Activated T-cell treated with anti-CD3 and anti-CD28 coated beads for 24 hours (primary cell): ENCODE measurements at regions not wholly inside any gene's neighbourhood (a gene's known extent, or its start where the extent isn't known, plus 50 kb on each side); places are given as distances from the start of the nearest gene placed in this dataset.

ENCODE experiments used
- DNase-seq: peaks from one replicate; pipeline ENCODE4 v3.0.0-alpha.2; 2020; ENCODE audit warnings: low read depth

- no peak for DNase-seq
Measured at GRCh38 chr1:4367230-4367777, 287.1 kb upstream of the AJAP1 start.

GRCh38 chr1:4369335-4369734, 285.1 kb upstream of the AJAP1 start:
- DNase-seq = no peak

DNA sequence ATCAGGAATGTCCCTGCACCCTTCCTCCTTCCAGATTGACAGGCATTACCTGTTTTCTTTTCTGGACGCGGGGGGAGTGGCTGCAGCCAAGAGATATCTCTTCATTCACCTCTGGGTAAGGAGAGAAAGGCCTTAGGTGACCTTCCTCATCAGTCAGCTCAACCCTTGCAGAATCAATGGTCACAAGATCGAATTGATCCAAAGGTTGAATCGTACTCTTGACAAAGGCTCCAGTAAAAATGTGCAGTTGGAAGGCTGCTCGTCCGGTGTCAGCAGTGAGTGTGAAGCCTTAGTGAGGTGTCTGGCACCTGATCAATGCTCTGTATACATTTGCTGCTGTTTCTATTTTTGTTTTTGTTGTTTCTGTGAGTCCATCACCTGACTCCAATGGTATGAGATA, 282.6 kb upstream of the AJAP1 start:
- DNase-seq = no peak

DNA sequence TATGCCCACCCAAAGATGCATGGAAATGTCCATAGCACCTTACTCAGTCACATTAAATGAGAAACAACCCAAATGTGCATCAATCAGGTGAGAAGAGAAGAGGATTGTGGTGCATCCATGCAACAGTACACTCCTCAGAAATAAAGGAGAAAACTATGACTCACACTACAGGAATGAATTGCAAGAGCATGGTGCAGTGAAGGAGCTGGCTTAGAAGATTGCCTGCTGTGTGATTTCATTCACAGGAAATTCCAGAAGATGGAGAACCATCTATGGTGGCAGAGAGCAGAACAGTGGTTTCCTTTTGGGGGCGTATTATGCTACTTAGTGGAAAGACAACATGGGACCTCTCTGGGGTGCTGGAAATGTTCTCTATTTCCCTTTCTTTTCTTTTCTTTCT, 278.6 kb upstream of the AJAP1 start:
- no peak for DNase-seq

GRCh38 chr1:4379451-4380175, 274.8 kb upstream of the AJAP1 start:
- DNase-seq = no peak

DNA sequence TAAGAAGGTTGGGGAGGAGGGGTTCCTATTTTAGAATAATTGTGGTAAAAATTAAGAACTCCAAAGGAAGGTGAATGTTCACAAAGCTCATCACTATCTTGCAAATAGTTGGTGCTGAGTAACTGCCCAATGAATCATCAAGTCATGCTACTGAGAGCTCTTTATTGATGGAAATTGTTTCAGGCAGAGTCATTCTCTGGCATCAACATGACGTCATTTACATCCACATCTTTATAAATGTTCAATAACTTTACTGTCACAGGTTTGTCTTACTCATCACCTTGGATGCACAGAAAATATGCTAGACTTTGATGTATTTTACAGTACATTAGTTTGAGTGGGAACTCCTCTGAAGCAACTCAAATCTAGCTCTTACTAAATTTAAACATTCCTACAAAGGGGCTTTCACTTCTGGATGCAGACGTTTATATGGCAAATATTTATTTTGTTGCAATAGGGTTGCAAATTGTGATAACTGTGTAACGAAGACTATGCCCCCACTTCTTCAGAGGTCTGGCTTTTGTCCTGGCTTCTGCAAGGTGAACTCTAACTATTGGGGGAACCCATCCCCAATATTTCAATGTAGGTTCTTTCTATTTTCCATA, 273.7 kb upstream of the AJAP1 start:
- DNase-seq = no peak

- DNase-seq = no peak
Measured at GRCh38 chr1:4393191-4393590, 261.2 kb upstream of the AJAP1 start.

GRCh38 chr1:4394366-4394765, 260.0 kb upstream of the AJAP1 start:
- DNase-seq = no peak

GRCh38 chr1:4395158-4395557, 259.3 kb upstream of the AJAP1 start:
- no peak for DNase-seq

GRCh38 chr1:4395676-4396075, 258.7 kb upstream of the AJAP1 start:
- DNase-seq = no peak

GRCh38 chr1:4396551-4396950, 257.9 kb upstream of the AJAP1 start:
- no peak for DNase-seq

DNA sequence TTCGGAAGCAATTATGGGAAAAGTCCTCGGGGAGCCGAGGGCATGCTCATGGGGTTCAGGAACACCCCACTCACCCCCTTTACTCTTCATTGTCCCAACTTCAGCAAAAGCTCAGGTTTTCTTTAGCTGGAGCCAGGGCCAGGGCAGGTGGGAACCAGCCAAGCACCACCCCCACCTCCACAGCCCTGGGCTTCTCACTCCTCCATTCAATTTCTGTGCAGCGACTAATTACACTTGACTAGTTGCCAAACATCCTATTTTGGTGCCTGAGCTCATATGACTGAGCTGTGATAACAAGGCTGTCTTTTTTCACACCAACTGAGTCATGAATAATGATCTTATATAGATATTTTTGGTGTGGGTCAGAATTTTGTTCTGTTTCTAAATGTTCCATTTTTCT, 257.2 kb upstream of the AJAP1 start:
- DNase-seq = no peak

DNA sequence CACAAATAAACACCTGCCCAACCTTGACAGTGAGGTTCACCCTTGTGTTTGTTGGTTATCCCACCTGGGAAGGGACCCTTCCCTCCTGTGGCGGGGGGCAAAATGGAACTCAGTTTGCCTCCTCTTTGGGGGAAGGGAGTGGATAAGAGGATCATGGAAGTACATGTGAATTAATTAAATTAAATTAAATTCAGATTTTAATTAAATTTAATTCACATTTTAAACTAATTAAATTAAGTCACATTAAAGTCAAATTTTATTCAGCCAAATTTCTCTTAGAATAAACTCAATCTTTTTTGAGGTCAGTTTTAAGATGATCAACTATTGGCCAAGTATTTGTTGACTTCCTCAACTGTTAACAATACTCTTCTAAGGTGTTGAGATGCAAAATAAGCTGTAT, 252.4 kb upstream of the AJAP1 start:
- no peak for DNase-seq

DNA sequence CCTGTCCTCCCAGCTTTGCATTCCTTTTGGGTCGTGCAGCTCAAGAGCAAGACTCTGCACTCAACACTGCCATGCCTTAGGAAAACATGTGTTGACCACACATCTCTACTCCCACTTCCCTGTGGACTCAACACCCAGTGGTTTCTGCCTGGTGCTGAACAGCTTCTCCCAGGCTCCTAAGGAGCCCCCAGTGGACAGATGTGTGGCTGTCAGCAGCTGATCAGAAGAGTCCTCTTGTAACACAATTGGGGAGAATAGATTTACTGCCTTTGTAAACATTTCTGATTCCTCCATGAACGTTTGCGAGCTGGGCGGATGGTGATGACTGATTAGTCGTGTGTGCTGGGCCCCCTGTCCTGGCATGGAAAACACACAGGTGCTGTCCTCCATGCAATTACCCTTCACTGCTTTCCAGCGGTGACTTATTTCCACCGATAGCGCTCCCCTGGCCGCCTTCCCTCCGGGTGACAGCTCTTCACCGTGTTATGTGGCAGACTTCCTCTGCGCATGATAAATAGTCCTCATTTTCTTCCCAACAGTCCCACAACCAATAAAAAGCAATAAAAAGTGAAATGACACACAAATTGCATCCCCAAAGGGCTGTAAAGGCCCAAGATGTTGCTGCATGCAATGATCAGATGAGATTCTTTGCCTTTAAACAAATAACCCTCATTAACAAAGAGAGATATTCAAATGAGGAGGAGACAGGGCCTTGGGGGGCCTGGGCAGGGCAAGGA, 249.4 kb upstream of the AJAP1 start:
- DNase-seq = no peak

DNA sequence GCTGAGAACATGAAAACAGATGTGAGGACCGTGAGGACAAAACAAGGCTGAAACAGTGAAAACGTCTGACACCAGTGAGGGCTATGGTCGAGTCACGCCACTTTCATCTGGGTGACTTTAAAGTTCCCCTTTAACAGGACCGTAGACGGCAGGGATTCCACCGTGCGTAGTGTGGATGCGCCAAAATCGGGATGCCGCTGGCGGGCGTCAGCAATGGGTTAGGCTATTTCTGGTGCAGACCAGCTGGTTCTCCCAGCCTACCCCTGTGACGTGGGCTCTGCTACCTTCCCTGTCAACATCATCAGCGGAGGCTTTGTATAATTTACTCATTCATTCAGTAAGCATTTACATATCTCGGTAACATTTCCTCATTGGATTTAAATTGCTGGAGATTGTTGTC, 246.6 kb upstream of the AJAP1 start:
- DNase-seq = no peak

DNA sequence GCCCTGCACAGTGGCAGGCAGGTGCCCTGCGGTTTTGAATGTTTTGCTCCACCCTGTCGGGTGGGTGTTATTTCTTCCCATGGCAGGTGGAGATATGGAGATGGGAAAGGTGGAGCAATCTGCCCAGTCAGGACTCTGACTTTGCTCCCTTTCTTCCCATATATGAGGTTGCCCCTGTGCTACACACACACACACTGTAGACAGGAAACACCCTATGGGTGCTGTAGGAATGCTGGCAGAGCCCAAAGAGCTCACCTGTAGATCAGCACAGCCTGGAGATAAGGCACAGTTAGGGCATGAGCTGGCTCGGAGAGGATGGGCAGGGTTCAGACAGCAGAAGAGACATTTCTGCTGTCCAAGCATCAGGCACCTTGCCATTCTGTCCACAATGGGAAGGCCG, 246.0 kb upstream of the AJAP1 start:
- DNase-seq = no peak

GRCh38 chr1:4411862-4412261, 242.5 kb upstream of the AJAP1 start:
- DNase-seq = no peak

DNA sequence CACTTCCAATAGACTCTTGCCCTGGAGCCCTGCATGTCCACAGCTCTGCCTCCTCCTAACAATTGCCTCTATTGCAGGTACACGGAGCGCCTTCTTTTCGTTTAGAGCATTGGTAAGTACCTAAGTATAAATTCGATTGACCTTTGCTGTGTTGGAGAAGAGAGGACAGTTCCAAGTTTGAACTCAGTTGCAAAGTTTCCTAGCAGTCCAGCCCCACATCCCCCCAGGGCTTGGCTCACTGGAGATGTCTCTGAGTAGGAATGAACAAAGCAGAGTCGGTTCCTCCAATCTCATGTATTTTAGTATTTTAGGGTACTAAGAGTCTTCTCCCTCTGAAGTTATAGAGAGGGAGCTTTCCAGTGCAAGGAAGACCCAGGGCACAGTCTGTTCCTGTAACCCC, 238.9 kb upstream of the AJAP1 start:
- no peak for DNase-seq

DNA sequence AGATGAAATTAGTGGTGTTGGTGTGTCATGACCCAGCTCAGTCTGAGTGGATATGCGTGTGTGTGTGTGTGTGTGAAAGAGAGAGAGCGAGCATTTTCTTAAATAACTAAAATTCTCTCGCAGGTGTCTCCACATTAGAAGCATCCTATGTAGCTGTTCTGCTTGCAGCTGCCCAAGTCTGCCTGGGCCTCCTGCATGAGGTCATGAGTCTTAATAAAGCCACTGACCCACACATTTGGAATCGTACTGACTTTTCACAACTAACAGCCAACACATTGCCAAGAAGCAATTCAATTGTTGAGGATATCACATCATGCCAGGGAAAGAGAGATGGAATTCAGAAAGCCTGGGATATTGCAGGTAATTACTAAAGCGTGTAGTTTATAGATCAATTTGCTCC, 238.2 kb upstream of the AJAP1 start:
- DNase-seq = no peak

DNA sequence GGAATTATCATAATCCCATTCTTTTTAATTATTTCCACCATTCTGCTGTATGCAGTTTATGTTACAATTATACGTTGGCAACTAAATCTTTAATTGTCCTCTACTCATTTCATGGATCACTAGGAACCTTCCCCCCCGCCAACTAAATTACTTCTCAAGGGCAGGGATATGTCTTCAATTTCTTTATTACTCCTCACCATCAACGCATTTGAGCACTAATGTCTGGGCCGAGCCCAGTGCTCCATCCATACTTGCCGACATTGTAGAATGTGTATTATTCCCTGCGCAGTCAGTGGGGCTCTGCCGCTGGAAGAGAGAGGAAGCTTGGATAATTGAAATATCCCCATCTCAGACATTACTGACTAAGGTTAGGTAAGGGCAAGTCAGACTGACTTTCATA, 236.4 kb upstream of the AJAP1 start:
- DNase-seq = no peak

- DNase-seq = no peak
Measured at GRCh38 chr1:4421986-4422385, 232.4 kb upstream of the AJAP1 start.

- no peak for DNase-seq
Measured at GRCh38 chr1:4422504-4423289, 231.7 kb upstream of the AJAP1 start.
